Stimulated activated CD4-positive, alpha-beta T cell treated with anti-CD3 and anti-CD28 coated beads, Interleukin-1b, Interleukin-23, amount 100 ng/mL, for 48 hours (primary cell): ENCODE measurements at regions not wholly inside any gene's neighbourhood (a gene's known extent, or its start where the extent isn't known, plus 50 kb on each side); places are given as distances from the start of the nearest gene placed in this dataset.
A peak's percentile ranks its signal among the peaks of the same experiment; 100 is the strongest.

Experiments
- DNase-seq: peaks from one replicate; pipeline ENCODE4 v3.0.0-alpha.2; 2020

- no peak for DNase-seq
These were observed 269.4 kb downstream of the TCF7L2 start for GRCh38 chr10:113219446-113219845.

- no peak for DNase-seq
These were observed 271.7 kb downstream of the TCF7L2 start for GRCh38 chr10:113221756-113222168.

- DNase-seq: no peak
These were observed 272.2 kb downstream of the TCF7L2 start for GRCh38 chr10:113222207-113222606.

DNA sequence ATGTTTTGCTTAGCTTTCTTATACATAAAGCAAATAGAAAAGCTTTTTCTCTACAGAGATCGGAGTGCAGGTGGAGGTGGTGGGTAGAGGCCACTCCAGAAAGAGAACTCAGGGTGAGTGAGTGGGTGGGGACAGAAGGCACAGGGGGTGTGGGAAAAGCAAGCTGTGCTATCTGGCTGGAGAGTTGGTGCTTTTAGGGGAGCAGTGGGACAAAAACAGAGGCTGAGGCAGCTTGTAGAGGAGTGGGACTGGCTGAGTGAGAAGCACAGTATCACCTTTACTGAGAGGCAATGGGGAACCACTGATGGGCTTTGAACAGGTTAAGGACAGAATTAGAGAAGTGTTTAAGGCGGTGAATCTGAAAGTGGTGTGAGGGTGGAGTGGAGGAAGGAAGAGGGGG lies 275.3 kb downstream of the TCF7L2 start:
- DNase-seq: no peak

- no peak for DNase-seq
These were observed 275.9 kb downstream of the TCF7L2 start for GRCh38 chr10:113225903-113226302.

- peak; percentile 18 for DNase-seq
These were observed 276.4 kb downstream of the TCF7L2 start for GRCh38 chr10:113226399-113226798.

GRCh38 chr10:113226831-113227445 lies 276.9 kb downstream of the TCF7L2 start:
- no peak for DNase-seq

DNA sequence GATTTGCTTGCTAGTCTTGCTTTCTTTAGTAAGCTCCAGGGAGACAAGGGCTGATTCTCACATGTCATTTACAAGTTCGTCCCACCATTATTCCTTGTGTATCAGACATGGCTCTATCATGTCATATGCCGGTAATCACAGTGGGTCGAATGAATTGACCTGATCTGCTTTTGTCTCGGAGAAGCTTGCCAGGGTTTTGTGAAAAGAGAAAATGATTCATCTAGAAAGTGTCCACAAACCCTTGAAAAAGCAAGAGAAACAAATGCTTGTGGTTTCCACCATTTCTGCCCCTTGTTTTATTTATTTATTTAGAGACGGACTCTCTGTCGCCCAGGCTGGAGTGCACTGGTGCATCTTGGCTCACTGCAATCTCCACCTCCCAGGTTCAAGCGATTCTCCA lies 278.5 kb downstream of the TCF7L2 start:
- DNase-seq: no peak

DNA sequence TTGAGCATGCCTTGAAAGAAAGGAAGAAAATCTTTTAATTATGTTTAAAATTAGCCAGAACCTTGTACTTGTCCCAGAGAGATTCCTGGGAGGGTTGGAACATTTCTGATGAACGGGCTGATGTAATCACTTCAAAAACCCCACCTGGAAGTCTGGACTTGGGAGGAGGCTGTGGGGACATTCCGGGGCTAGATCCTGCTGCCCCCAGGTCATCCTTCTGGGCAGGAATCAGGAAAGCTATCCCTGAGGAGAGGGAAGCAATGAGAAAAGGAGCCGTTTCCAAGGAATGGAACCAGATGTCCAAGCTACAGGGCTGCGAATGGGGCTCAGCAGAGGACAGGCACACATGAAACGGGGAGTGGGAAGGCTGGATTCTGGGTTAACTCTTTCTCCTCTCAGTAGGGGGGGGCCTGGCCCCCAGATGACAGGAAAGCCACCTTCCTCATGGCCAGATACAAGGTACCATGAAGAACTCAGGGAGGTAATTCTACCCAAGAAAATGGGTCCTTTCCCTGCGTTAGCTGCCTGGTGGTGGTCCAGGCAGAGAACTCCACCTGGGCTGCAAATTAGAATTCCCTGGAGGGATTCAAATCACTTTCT lies 280.1 kb downstream of the TCF7L2 start:
- DNase-seq: no peak

DNA sequence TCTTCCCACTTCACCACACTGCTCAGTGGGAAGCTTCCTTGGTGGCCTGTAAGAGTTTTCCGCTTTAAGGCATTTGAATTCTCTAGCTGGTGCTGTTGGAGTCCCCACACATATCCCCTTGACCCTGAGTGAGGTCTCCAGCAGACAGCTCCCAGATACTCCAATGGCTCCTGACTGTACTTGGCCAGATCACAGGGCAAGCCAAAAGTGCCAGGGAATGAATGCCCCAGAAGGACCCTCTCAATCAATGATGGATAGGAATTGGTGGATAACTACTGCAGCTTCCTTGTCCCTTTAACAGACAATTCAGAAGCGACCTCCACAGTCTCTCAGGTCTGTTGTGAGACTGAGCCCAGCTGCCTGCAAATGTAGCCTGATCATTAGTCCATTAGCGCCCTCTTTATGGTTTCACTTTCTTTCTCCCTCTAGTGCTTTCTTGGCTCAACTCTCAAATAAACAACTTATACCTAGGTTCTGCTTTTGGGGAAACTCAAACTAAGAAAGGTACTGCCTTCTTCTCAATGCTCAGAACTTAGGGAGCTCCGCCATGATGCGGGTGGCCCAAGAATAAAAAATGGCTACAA lies 283.0 kb downstream of the TCF7L2 start:
- DNase-seq: no peak

DNA sequence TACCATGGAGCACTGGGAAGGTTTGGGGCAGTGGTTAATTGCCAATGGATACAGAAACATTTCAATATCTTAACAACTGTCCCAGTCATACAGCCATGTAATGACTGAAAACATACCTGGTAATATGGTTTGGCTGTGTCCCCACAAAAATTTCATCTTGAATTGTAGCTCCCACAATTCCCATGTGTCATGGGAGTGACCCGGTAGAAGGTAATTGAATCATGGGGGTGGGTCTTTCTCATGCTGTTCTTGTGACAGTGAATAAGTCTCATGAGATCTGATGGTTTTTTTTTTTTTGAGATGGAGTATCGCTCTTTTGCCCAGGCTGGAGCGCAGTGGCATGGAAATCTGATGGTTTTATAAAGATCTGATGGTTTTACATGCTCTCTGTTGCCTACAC lies 284.4 kb downstream of the TCF7L2 start:
- no peak for DNase-seq

- DNase-seq: no peak
These were observed 285.5 kb downstream of the TCF7L2 start for GRCh38 chr10:113235508-113235907.

DNA sequence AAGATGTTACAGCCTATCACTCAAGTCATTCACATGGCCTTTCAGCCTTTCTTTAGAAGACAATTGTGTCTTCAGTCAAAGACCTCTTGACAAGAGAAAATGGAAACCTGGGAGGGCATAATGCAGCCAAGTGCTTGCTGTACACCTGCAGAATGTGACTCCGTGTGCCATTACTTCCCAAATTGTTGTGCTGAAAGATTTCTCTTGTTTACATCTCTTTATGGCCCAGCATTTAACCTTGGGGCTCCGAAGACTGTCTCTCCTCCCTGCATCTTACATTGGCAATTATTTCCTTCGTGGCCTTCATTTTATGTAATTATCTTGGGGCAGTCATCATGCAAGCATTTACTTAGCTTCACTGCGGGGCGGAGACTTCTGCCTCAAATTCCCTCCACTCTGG lies 287.0 kb downstream of the TCF7L2 start:
- no peak for DNase-seq

GRCh38 chr10:113239566-113240350 lies 289.7 kb downstream of the TCF7L2 start:
- DNase-seq: no peak

GRCh38 chr10:113240736-113241135 lies 290.7 kb downstream of the TCF7L2 start:
- no peak for DNase-seq

GRCh38 chr10:113241599-113242360 lies 291.7 kb downstream of the TCF7L2 start:
- DNase-seq: no peak

DNA sequence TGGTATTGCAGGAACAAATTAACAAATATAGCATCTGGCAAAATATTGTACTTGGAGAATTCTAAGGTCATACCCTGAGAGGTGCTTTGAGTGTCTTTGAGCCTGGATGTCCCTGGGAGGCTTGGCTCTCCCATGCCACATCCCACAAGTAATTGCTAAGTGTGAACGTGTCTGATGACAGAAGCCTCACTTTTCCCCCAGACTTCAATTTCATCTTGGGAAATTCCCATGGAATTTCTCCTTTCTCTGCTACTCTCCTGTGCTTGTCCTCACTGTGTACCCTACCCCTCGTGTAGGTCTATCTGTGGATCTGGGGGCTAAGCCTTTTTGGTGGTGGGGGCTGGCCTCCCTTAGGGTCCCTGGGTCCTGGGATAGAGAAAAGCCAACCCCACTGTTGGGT lies 293.3 kb downstream of the TCF7L2 start:
- DNase-seq: no peak

GRCh38 chr10:113244750-113245149 lies 294.7 kb downstream of the TCF7L2 start:
- DNase-seq: no peak

DNA sequence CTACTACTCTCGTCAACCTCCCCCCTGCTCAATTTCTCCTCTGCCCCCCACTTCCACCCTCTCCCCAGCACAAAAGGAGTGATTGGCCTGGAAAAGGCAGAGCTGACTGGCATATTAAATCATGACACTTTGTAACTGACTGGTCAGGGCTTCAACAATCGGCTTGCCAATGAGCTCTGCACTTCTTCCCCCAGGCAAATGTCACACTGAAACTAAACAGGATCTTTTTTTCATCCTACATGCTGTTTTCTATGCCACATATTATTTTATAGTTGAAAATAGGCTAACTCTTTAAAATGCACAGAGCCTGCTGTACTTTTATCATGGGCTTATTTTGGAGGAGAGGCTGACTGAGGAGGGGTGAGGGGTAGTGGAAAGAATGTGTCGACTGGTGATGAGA lies 295.2 kb downstream of the TCF7L2 start:
- no peak for DNase-seq

- no peak for DNase-seq
These were observed 297.0 kb downstream of the TCF7L2 start for GRCh38 chr10:113247050-113247449.

GRCh38 chr10:113252650-113253618 lies 299.9 kb upstream of the HABP2 start:
- no peak for DNase-seq
